Neural cell (in vitro differentiated cells): ENCODE measurements at regions not wholly inside any gene's neighbourhood (a gene's known extent, or its start where the extent isn't known, plus 50 kb on each side); places are given as distances from the start of the nearest gene placed in this dataset.

Source experiments
- H2AFZ ChIP-seq: fragments of 200-600, 300-800 bp; sonication (generic), shearing (Covaris generic); 2 replicates; pipeline ENCODE4 v1.6.0; 2014; ENCODE audit warnings: low read depth, mild to moderate bottlenecking, antibody characterized with exemption, low read length, moderate library complexity
- H3F3A ChIP-seq: fragments of 200-600 bp; shearing (Covaris generic); 2 replicates; pipeline ENCODE4 v1.6.1; 2016; ENCODE audit warnings: mild to moderate bottlenecking, moderate library complexity, mixed read lengths, antibody characterized with exemption, low read length; ENCODE audit not compliant: insufficient read depth, poor library complexity, severe bottlenecking
- H3K27ac ChIP-seq: fragments of 200-600, 300-800 bp; sonication (generic), shearing (Covaris generic); 2 replicates; pipeline ENCODE4 v1.5.1; 2014; ENCODE audit warnings: mild to moderate bottlenecking, low read length, moderate library complexity
- H3K27me3 ChIP-seq: fragments of 300-800, 200-600 bp; sonication (generic), shearing (Covaris generic); 2 replicates; pipeline ENCODE4 v1.6.0; 2014; ENCODE audit warnings: mild to moderate bottlenecking, low read depth, low read length, moderate library complexity; ENCODE audit not compliant: insufficient read depth
- H3K36me3 ChIP-seq: fragments of 300-800, 200-600 bp; sonication (generic), shearing (Covaris generic); 2 replicates; pipeline ENCODE4 v1.5.1; 2014; ENCODE audit warnings: mild to moderate bottlenecking, antibody characterized with exemption, low read length, moderate library complexity; ENCODE audit not compliant: insufficient read depth
- H3K4me2 ChIP-seq: fragments of 300-800, 200-600 bp; sonication (generic), shearing (Covaris generic); 2 replicates; pipeline ENCODE4 v1.6.0; 2014; ENCODE audit warnings: mild to moderate bottlenecking, low read length
- H3K4me3 ChIP-seq: fragments of 300-800, 200-600 bp; sonication (generic), shearing (Covaris generic); 2 replicates; pipeline ENCODE4 v1.5.1; 2014; ENCODE audit warnings: mild to moderate bottlenecking, low read length, moderate library complexity
- H3K79me2 ChIP-seq: fragments of 200-600 bp; shearing (Covaris generic); replicated peaks from 2 replicates; pipeline ENCODE4 v1.6.0; 2014; ENCODE audit warnings: mild to moderate bottlenecking, low read length, moderate library complexity; ENCODE audit not compliant: insufficient read depth
- H3K9ac ChIP-seq: fragments of 300-800, 200-600 bp; sonication (generic), shearing (Covaris generic); 2 replicates; pipeline ENCODE4 v1.6.1; 2016; ENCODE audit warnings: mild to moderate bottlenecking, low read length, mixed read lengths
- H3K9me2 ChIP-seq: fragments of 200-600 bp; shearing (Covaris generic); 2 replicates; pipeline ENCODE4 v1.6.1; 2016; ENCODE audit warnings: mild to moderate bottlenecking, low read length, mixed read lengths; ENCODE audit not compliant: insufficient read depth
- H3K9me3 ChIP-seq: fragments of 200-600, 300-800 bp; sonication (generic), shearing (Covaris generic); 2 replicates; pipeline ENCODE4 v1.6.1; 2016; ENCODE audit warnings: mild to moderate bottlenecking, mixed run types, low read length, moderate library complexity, mixed read lengths
- H4K20me1 ChIP-seq: fragments of 200-600 bp; shearing (Covaris generic); 2 replicates; pipeline ENCODE4 v1.6.1; 2016; ENCODE audit warnings: mild to moderate bottlenecking, mixed run types; ENCODE audit not compliant: insufficient read depth
- CTCF ChIP-seq: fragments of 450-650 bp; IDR thresholded peaks from 2 replicates; pipeline ENCODE4 v1.5.1; 2014; ENCODE audit warnings: antibody characterized with exemption, mild to moderate bottlenecking, moderate library complexity; ENCODE audit not compliant: poor library complexity, severe bottlenecking
- EP300 ChIP-seq: fragments of 450-650 bp; conservative IDR thresholded peaks from 2 replicates; pipeline ENCODE4 v1.6.1; 2014; ENCODE audit warnings: antibody characterized with exemption, mild to moderate bottlenecking, moderate library complexity; ENCODE audit not compliant: poor library complexity, severe bottlenecking
- EZH2 ChIP-seq: fragments of 200-600, 300-800 bp; shearing (Covaris generic), sonication (generic); IDR thresholded peaks from 2 replicates; pipeline ENCODE4 v1.6.1; 2014; ENCODE audit warnings: antibody characterized with exemption, low read length, borderline replicate concordance, mild to moderate bottlenecking; ENCODE audit not compliant: insufficient read depth, poor library complexity, severe bottlenecking
- MXI1 ChIP-seq: fragments of 450-650 bp; conservative IDR thresholded peaks from 2 replicates; pipeline ENCODE4 v1.6.1; 2014; ENCODE audit warnings: antibody characterized with exemption, mild to moderate bottlenecking; ENCODE audit not compliant: poor library complexity, severe bottlenecking
- POLR2AphosphoS5 ChIP-seq: IDR thresholded peaks from 2 replicates; pipeline ENCODE4 v1.6.1; 2012
- RAD21 ChIP-seq: fragments of 450-650 bp; conservative IDR thresholded peaks from 2 replicates; pipeline ENCODE4 v1.6.1; 2014; ENCODE audit warnings: antibody characterized with exemption, mild to moderate bottlenecking, moderate library complexity
- REST ChIP-seq: IDR thresholded peaks from 2 replicates; pipeline ENCODE4 v1.6.1; 2012; ENCODE audit warnings: borderline replicate concordance
- SMC3 ChIP-seq: fragments of 450-650 bp; conservative IDR thresholded peaks from 2 replicates; pipeline ENCODE4 v1.6.1; 2014; ENCODE audit warnings: antibody characterized with exemption, mild to moderate bottlenecking, moderate library complexity; ENCODE audit not compliant: poor library complexity
- TAF1 ChIP-seq: IDR thresholded peaks from 2 replicates; pipeline ENCODE4 v1.6.1; 2012; ENCODE audit warnings: low read depth

DNA sequence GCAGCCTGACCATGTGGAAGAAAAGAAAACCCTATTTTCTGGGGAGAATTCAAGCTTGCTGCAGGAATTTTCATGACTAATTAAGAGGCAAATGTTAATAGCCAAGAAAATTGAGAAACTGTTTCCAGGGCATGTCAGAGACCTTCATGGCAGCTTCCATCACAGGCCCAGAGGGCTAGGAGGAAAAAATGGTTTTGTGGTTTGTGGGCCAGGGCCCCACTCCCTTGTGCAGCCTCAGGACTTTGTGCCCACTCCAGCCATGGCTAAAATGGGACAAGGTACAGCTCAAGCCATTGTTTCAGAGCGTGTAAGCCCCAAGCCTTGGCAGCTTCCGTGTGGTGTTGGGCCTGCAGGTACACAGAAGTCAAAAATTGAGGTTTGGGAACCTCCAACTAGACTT, 282.9 kb downstream of the DCAF12L2 start:
- Histone ChIP-seq H3K27me3 (no peaks in the 10 kb centered on the region), H3K27ac (no peak overlapping the region), H3K9ac (no peak overlapping the region), H4K20me1 (no peaks in the 10 kb centered on the region), H3K9me2 (no peaks in the 10 kb centered on the region), H3K4me2 (no peak overlapping the region), H2AFZ (no peak overlapping the region), H3K9me3 (no peaks in the 10 kb centered on the region), H3F3A (no peaks in the 10 kb centered on the region), H3K36me3 (no peaks in the 10 kb centered on the region), H3K79me2 (no peaks in the 10 kb centered on the region), H3K4me3 (no peak overlapping the region)
- TF ChIP-seq SMC3 = no peak
- no peak for TF ChIP-seq CTCF
- no peak for TF ChIP-seq MXI1
- TF ChIP-seq RAD21 = no peak
- TF ChIP-seq POLR2AphosphoS5 = no peak
- TF ChIP-seq EP300 = no peak
- TF ChIP-seq REST = no peak
- no peak for TF ChIP-seq TAF1
- TF ChIP-seq EZH2 = no peak

DNA sequence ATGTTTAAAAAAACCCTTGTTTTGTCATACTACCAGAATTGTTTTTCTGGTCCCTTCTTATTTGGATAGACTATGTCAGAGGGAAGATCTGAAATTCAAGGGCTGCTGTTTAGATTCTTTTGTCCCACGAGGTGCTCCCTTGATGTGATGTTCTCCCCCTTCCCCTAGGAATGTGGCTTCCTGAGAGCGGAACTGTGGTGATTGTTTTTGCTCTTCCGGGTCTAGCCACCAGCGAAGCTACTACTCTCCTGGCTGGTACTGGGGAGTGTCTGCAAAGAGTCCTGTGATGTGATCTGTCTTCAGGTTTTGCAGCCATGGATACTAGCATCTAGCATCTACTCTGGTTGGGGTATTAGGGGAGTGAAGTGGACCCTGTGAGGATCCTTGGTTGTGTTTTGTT, 271.1 kb downstream of the DCAF12L2 start:
- Histone ChIP-seq H3K36me3 (no peaks in the 10 kb centered on the region), H3K27ac (no peak overlapping the region), H3K9me3 (no peaks in the 10 kb centered on the region), H3K9me2 (no peaks in the 10 kb centered on the region), H3K4me3 (no peak overlapping the region), H2AFZ (no peak overlapping the region), H4K20me1 (no peaks in the 10 kb centered on the region), H3K9ac (no peak overlapping the region), H3F3A (no peaks in the 10 kb centered on the region), H3K27me3 (no peaks in the 10 kb centered on the region), H3K4me2 (no peak overlapping the region), H3K79me2 (no peaks in the 10 kb centered on the region)
- TF ChIP-seq TAF1 (no peak), CTCF (no peak), EZH2 (no peak), MXI1 (no peak), REST (no peak), EP300 (no peak), RAD21 (no peak), POLR2AphosphoS5 (no peak), SMC3 (no peak)
